Right lobe of liver (tissue), 6 donors: ENCODE measurements at regions not wholly inside any gene's neighbourhood (a gene's known extent, or its start where the extent isn't known, plus 50 kb on each side); places are given as distances from the start of the nearest gene placed in this dataset.

Source experiments
- ATAC-seq, 4 donors: fragments of 200-7000 bp; cut with Tn5 transposase; one replicate each; pipeline ENCODE4 v1.9.1; 2020; ENCODE audit warnings: mild to moderate bottlenecking in 4 of 4, moderate library complexity in 4 of 4
- DNase-seq, 3 donors: peaks; one replicate each; pipeline ENCODE4 v3.0.0-alpha.2; 2020
- H3K27ac ChIP-seq, 3 donors: fragments of 200-600 bp; one replicate each; pipeline ENCODE4 v1.8.0; 2022
- H3K27me3 ChIP-seq, 2 donors: fragments of 200-600 bp; one replicate each; pipeline ENCODE4 v1.8.0; 2022
- H3K36me3 ChIP-seq, 4 donors: fragments of 200-600 bp; sonication (generic) in 1 of 4; one replicate each; pipeline versions ENCODE4 v1.5.1 to v1.8.0; 2017 to 2022; ENCODE audit warnings: control low read depth in 1 of 4
- H3K4me1 ChIP-seq, 4 donors: fragments of 200-600 bp; sonication (generic) in 1 of 4; one replicate each; pipeline versions ENCODE4 v1.5.1 to v1.8.0; 2017 to 2022; ENCODE audit warnings: control low read depth in 1 of 4
- H3K4me3 ChIP-seq, 3 donors: fragments of 200-600 bp; one replicate each; pipeline ENCODE4 v1.8.0; 2022
- H3K9me3 ChIP-seq, 4 donors: fragments of 200-600 bp; sonication (generic) in 1 of 4; one replicate each; pipeline versions ENCODE4 v1.5.1 to v1.8.0; 2017 to 2022; ENCODE audit warnings: control low read depth in 1 of 4
- POLR2A ChIP-seq: fragments of 450-650 bp; IDR thresholded peaks from one replicate; pipeline ENCODE4 v1.6.1; 2017; ENCODE audit warnings: antibody characterized with exemption, mild to moderate bottlenecking
- WGBS: methylation state at CpG from one replicate; pipeline ENCODE4 v1.1.6; 2018; ENCODE audit warnings: low coverage, low lambda C conversion rate; ENCODE audit not compliant: insufficient coverage; ENCODE audit errors: missing lambda C conversion rate; 5-methylcytosine and 5-hydroxymethylcytosine counted together
- intact Hi-C, 2 donors: fragments of 100-400 bp; cut with DNase I; formaldehyde crosslinking; loops; one replicate each; pipeline versions ENCODE4 v1.11.2 to v1.14.1; 2022
- TF ChIP-seq, protein P1 (sequence below), 4 donors: fragments of 200-600 bp in 3 of 4; fragments of 450-650 bp in 1 of 4; IDR thresholded peaks; one replicate each; pipeline versions ENCODE4 v1.5.1 to v1.8.0; 2016 to 2022; ENCODE audit warnings: antibody characterized with exemption in 4 of 4, mild to moderate bottlenecking in 2 of 4
- donor health status: DM: no; HTN: yes; CAD: no.
- donor health status: DM: no; HTN: no; CAD: no.
- donor health status: DM: no; HTN: no; CAD: no.
- donor health status: DM: no; HTN: yes; CAD: no.
- donor health status: DM: no; HTN: yes; CAD: no.

DNA sequence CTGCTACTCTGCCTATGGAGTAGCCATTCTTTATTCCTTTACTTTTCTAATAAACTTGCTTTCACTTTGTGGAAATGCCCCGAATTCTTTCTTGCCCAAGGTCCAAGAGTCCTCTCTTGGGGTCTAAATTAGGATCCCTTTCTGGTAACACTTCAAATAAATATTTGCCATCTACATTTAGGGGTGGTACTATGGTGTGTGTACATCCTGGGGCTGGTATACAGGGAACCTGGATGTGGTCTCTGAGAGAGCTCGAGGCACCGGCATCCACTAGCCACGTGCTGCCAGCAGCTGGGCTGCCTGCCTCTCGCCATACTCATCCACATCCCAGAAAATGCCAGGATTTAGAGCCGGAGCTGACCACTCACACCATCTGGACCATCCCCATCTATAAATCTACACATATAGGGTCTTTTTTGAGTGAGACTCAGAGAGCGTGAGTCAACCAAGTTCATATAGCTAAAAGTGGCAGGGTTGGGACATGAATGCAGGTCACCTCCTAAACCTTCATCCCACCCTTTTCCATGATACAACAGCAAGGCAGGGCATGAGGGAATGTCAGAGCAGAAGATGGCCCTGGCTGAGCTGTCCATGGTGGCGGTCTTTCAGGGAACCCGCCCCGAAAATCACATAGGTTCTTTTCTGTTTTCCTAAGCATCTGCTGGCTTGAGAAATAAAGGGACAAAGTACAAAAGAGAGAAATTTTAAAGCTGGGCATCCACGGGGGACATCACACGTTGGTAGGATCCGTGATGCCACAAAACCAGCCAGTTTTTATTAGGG is 76.6 kb upstream of the F3 start:
- intact Hi-C loops: no loop called here
- Histone ChIP-seq H3K4me1 (no peaks in the 10 kb centered on the region), H3K27ac (no peak overlapping the region), H3K9me3 (no peaks in the 10 kb centered on the region), H3K4me3 (no peak overlapping the region), H3K36me3 (no peaks in the 10 kb centered on the region), H3K27me3 (no peaks in the 10 kb centered on the region)
- DNase-seq (no peak), ATAC-seq (no peak)
- no peak for TF ChIP-seq POLR2A
- TF ChIP-seq, protein P1, sequence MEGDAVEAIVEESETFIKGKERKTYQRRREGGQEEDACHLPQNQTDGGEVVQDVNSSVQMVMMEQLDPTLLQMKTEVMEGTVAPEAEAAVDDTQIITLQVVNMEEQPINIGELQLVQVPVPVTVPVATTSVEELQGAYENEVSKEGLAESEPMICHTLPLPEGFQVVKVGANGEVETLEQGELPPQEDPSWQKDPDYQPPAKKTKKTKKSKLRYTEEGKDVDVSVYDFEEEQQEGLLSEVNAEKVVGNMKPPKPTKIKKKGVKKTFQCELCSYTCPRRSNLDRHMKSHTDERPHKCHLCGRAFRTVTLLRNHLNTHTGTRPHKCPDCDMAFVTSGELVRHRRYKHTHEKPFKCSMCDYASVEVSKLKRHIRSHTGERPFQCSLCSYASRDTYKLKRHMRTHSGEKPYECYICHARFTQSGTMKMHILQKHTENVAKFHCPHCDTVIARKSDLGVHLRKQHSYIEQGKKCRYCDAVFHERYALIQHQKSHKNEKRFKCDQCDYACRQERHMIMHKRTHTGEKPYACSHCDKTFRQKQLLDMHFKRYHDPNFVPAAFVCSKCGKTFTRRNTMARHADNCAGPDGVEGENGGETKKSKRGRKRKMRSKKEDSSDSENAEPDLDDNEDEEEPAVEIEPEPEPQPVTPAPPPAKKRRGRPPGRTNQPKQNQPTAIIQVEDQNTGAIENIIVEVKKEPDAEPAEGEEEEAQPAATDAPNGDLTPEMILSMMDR (IDR thresholded peaks at IDR 0.05): no peak
- 86% methylated on average over 7 of the region's 13 CpGs for WGBS

DNA sequence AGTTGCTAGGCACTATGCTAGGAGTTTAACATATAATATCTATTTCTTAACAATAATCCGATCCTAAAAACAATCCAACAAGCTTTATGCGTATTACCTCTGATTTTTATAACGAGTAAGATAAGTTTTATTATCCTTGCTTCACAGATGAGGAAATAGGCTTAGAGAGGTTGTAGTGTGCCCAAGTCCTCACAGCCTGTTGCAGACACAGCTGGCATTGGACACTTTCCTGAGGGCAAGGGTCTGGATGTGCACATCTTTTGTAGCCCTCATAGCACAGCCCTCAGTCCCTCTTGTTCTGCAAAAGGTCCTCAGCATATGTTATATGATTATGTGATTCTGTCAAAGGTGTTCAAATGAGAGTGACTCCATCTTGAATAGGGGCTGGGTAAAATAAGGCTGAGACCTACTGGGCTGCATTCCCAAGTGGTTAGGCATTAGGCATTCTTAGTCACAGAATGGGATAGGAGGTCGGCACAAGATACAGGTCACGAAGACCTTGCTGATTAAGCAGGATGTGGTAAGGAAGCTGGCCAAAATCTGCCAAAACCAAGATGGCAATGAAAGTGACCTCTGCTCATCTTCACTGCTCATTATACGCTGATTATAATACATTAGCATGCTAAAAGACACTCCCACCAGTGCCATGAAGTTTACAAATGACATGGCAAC is 75.7 kb upstream of the F3 start:
- Histone ChIP-seq H3K4me1 (no peaks in the 10 kb centered on the region), H3K36me3 (no peaks in the 10 kb centered on the region), H3K27me3 (no peaks in the 10 kb centered on the region), H3K27ac (no peak overlapping the region), H3K4me3 (no peak overlapping the region), H3K9me3 (no peaks in the 10 kb centered on the region)
- intact Hi-C loops: no loop called here
- TF ChIP-seq POLR2A: no peak
- TF ChIP-seq, protein P1 (IDR thresholded peaks at IDR 0.05): no peak
- ATAC-seq (no peak), DNase-seq (no peak)
- 60% methylated on average over 5 of the region's 6 CpGs for WGBS

DNA sequence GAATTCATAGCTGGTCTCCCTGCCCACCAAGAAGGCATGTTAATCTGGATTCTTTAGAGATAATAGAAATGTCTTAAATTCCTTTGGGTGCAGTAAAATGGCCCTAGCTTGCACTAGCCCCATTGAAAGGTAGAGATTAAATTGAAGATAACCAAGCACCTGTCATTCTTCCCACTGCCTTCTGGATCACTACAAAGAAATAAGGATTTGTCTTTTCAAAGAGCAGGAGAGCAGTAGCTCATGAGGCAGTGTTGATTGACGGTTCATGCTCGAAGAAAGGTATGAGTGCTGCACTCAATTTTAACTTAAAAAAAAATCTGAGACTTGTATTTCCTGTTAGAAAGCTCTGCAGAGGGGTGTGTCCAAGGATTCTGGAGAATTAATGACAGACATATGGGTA is 74.9 kb upstream of the F3 start:
- DNase-seq (no peak), ATAC-seq (no peak)
- TF ChIP-seq POLR2A: no peak
- TF ChIP-seq, protein P1 (IDR thresholded peaks at IDR 0.05): no peak
- WGBS: 80% methylated on average over 2 of the region's 2 CpGs
- H3K4me1 ChIP-seq: no peaks in the 10 kb centered on the region
- intact Hi-C loops: no loop called here
- H3K36me3 ChIP-seq: no peaks in the 10 kb centered on the region
- no peak overlapping the region for H3K4me3 ChIP-seq
- H3K27me3 ChIP-seq: no peaks in the 10 kb centered on the region
- no peak overlapping the region for H3K27ac ChIP-seq
- H3K9me3 ChIP-seq: no peaks in the 10 kb centered on the region

DNA sequence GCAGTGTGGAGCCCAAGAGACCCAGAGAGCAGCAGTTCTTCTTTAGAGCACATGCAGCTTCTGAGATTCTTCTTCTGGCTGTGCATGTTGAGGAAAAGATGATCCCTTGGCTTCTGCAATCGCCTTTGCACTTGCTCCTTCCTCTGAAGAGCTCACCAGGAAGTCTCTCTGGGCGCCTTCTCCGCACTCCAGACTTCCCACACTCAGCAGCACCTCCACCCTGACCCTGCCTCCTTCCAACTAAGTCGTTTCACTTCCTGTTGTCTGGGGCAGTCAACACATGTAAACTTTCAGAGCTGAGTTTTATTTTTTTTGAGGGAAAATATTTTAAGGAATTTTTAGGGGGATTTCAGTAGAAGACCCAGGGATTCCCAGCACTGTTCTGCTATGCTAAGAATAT is 73.4 kb upstream of the F3 start:
- intact Hi-C loops: no loop called here
- Histone ChIP-seq H3K4me1 (no peaks in the 10 kb centered on the region), H3K27ac (no peak overlapping the region), H3K36me3 (no peaks in the 10 kb centered on the region), H3K9me3 (no peaks in the 10 kb centered on the region), H3K4me3 (no peak overlapping the region), H3K27me3 (no peaks in the 10 kb centered on the region)
- peak; percentile 68 to 92 (median 85) for ATAC-seq
- no peak for TF ChIP-seq POLR2A
- TF ChIP-seq, protein P1 (IDR thresholded peaks at IDR 0.05): no peak
- no peak for DNase-seq
- WGBS: 43% methylated on average over 4 of the region's 4 CpGs
